K562 (cell line): ENCODE measurements at regions not wholly inside any gene's neighbourhood (a gene's known extent, or its start where the extent isn't known, plus 50 kb on each side); places are given as distances from the start of the nearest gene placed in this dataset.

ENCODE experiments used
- ARID1B ChIP-seq: fragments of 450-650 bp; IDR thresholded peaks from 2 replicates; pipeline ENCODE4 v1.6.1; 2016; ENCODE audit warnings: antibody characterized with exemption, mild to moderate bottlenecking, inconsistent platforms
- FOXP4 ChIP-seq: sonication (generic); formaldehyde crosslinking; IDR thresholded peaks from 2 replicates; pipeline ENCODE4 v1.8.0; 2022; ENCODE audit warnings: mild to moderate bottlenecking, missing genetic modification reagents, borderline replicate concordance
- HDAC1 ChIP-seq, 2 experiments: fragments of 450-650 bp; IDR thresholded peaks; 2 replicates each; pipeline ENCODE4 v1.6.1; 2016 to 2017; ENCODE audit warnings: inconsistent platforms in 1 of 2, mild to moderate bottlenecking in 1 of 2, moderate library complexity in 1 of 2
- MTA1 ChIP-seq: fragments of 450-650 bp; IDR thresholded peaks from 2 replicates; pipeline ENCODE4 v1.6.1; 2017; ENCODE audit warnings: borderline replicate concordance
- MYC ChIP-seq, 2 experiments: fragments of 250-450 bp in 1 of 2; sonication (Bioruptor Pico) in 1 of 2; IDR thresholded peaks; 2 replicates each; pipeline versions ENCODE4 v1.5.1 to v1.6.1; 2012 to 2021; ENCODE audit warnings: low read depth in 2 of 2, borderline replicate concordance in 1 of 2, improper control_type of control experiment in 1 of 2, low read length in 1 of 2, mild to moderate bottlenecking in 1 of 2, moderate library complexity in 1 of 2
- MYNN ChIP-seq, 2 experiments: sonication (generic); formaldehyde crosslinking in 1 of 2; IDR thresholded peaks; 2 replicates each; pipeline versions ENCODE4 v1.5.0 to v1.6.1; 2016 to 2020; ENCODE audit warnings: antibody characterized with exemption in 1 of 2, missing genetic modification reagents in 1 of 2
- NCOA2 ChIP-seq, 2 experiments: fragments of 450-650 bp; IDR thresholded peaks; 2 replicates each; pipeline ENCODE4 v1.6.1; 2018; ENCODE audit warnings: mild to moderate bottlenecking in 2 of 2, moderate library complexity in 1 of 2; ENCODE audit not compliant: partially characterized antibody in 2 of 2
- NFRKB ChIP-seq: fragments of 450-650 bp; IDR thresholded peaks from 2 replicates; pipeline ENCODE4 v1.6.1; 2016; ENCODE audit warnings: low read depth
- PRMT5 ChIP-seq: sonication (generic); formaldehyde crosslinking; IDR thresholded peaks from 2 replicates; pipeline ENCODE4 v1.5.0; 2020; ENCODE audit warnings: missing genetic modification reagents
- SMARCA4 ChIP-seq: fragments of 450-650 bp; IDR thresholded peaks from 2 replicates; pipeline ENCODE4 v1.6.1; 2016
- SRF ChIP-seq, 2 experiments: fragments of 250-450, 450-650 bp in 1 of 2; sonication (Bioruptor Pico) in 1 of 2; sonication (generic) in 1 of 2; formaldehyde crosslinking; IDR thresholded peaks; 2 replicates each; pipeline versions ENCODE4 v1.5.0 to v1.5.1; 2020 to 2022; ENCODE audit warnings: mild to moderate bottlenecking in 1 of 2, missing genetic modification reagents in 1 of 2
- TCFL5 ChIP-seq: fragments of 250-450 bp; sonication (Bioruptor Pico); conservative IDR thresholded peaks from 2 replicates; pipeline ENCODE4 v1.6.1; 2021; ENCODE audit warnings: mild to moderate bottlenecking, moderate library complexity, matching md5 sums
- VEZF1 ChIP-seq: fragments of 200-800 bp; sonication (Bioruptor generic); IDR thresholded peaks from 2 replicates; pipeline ENCODE4 v1.6.1; 2017; ENCODE audit warnings: missing genetic modification characterization, missing compliant biosample characterization
- XRCC3 ChIP-seq: fragments of 450-650 bp; IDR thresholded peaks from 2 replicates; pipeline ENCODE4 v1.6.1; 2017; ENCODE audit warnings: mild to moderate bottlenecking, moderate library complexity
- ZBTB43 ChIP-seq: sonication (generic); formaldehyde crosslinking; IDR thresholded peaks from 2 replicates; pipeline ENCODE4 v1.8.0; 2023; ENCODE audit warnings: mild to moderate bottlenecking, missing genetic modification reagents
- ZNF668 ChIP-seq: fragments of 250-450 bp; sonication (Bioruptor Pico); IDR thresholded peaks from 2 replicates; pipeline ENCODE4 v1.8.0; 2022; ENCODE audit warnings: mild to moderate bottlenecking, inconsistent platforms
- TF ChIP-seq, protein P1 (sequence below): fragments of 450-650 bp; formaldehyde crosslinking; conservative IDR thresholded peaks from 2 replicates; pipeline ENCODE4 v1.4.0; 2022; ENCODE audit warnings: mild to moderate bottlenecking, missing genetic modification characterization
- TF ChIP-seq, protein P2 (sequence below), 2 experiments: fragments of 450-650 bp in 1 of 2; sonication (generic) in 1 of 2; formaldehyde crosslinking in 1 of 2; IDR thresholded peaks in 1 of 2; conservative IDR thresholded peaks in 1 of 2; 2 replicates each; pipeline versions ENCODE4 v1.6.1 to v1.8.1; 2016 to 2023; ENCODE audit warnings: mild to moderate bottlenecking in 2 of 2, moderate library complexity in 2 of 2, inconsistent platforms in 1 of 2, missing genetic modification reagents in 1 of 2

- TF ChIP-seq ZNF668 (CRISPR knock-in tag) = no peak
- TF ChIP-seq, protein P1, sequence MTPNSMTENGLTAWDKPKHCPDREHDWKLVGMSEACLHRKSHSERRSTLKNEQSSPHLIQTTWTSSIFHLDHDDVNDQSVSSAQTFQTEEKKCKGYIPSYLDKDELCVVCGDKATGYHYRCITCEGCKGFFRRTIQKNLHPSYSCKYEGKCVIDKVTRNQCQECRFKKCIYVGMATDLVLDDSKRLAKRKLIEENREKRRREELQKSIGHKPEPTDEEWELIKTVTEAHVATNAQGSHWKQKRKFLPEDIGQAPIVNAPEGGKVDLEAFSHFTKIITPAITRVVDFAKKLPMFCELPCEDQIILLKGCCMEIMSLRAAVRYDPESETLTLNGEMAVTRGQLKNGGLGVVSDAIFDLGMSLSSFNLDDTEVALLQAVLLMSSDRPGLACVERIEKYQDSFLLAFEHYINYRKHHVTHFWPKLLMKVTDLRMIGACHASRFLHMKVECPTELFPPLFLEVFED (CRISPR knock-in tag) = 0 out of 2 replicates have a peak, but pooled peaks have one; percentile 73
- peak; percentile 64 for TF ChIP-seq VEZF1 (CRISPR knock-in tag)
- peak in 1 of 2 experiments; percentile 19; a peak in 1 of 4 replicates for TF ChIP-seq SRF (CRISPR knock-in tag; IDR thresholded peaks at IDR 0.05)
- peak; percentile 97; the same call in 1 of the 2 replicates for TF ChIP-seq FOXP4 (CRISPR knock-in tag)
- TF ChIP-seq ARID1B = peak; percentile 95
- TF ChIP-seq NFRKB = no peak
- TF ChIP-seq SMARCA4 = peak; percentile 90
- TF ChIP-seq MYNN (IDR thresholded peaks at IDR 0.05) = peak; percentile 77; the same call in 1 of the 2 replicates
- TF ChIP-seq MYNN (CRISPR knock-in tag; IDR thresholded peaks at IDR 0.05) = no peak
- no peak for TF ChIP-seq NCOA2 (IDR thresholded peaks at IDR 0.05; ENCODE audit: partially characterized antibody in 2 of 2)
- no peak for TF ChIP-seq PRMT5 (CRISPR knock-in tag)
- peak in 1 of 2 experiments; percentile 90; a peak in 2 of 4 replicates for TF ChIP-seq HDAC1 (IDR thresholded peaks at IDR 0.05)
- TF ChIP-seq MYC (IDR thresholded peaks at IDR 0.05; ENCODE audit: low read depth, low read length) = peak; percentile 44; the same call in 1 of the 2 replicates
- no peak for TF ChIP-seq MYC (CRISPR knock-in tag; IDR thresholded peaks at IDR 0.05; ENCODE audit: borderline replicate concordance, low read depth)
- no peak for TF ChIP-seq XRCC3
- TF ChIP-seq TCFL5 (CRISPR knock-in tag) = no peak
- TF ChIP-seq MTA1 = 0 out of 2 replicates have a peak, but pooled peaks have one; percentile 32
- peak; percentile 96 for TF ChIP-seq ZBTB43
- TF ChIP-seq, protein P2, sequence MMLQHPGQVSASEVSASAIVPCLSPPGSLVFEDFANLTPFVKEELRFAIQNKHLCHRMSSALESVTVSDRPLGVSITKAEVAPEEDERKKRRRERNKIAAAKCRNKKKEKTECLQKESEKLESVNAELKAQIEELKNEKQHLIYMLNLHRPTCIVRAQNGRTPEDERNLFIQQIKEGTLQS (IDR thresholded peaks at IDR 0.05) = peak; percentile 59; the same call in 1 of the 2 replicates
- TF ChIP-seq, protein P2 (CRISPR knock-in tag; conservative IDR thresholded peaks at IDR 0.05) = peak; percentile 64; the same call in 1 of the 2 replicates
Measured at GRCh38 chr2:64354857-64355680, 98.9 kb upstream of the LGALSL start (continued).
